ENCODE measurements at regions not wholly inside any gene's neighbourhood (a gene's known extent, or its start where the extent isn't known, plus 50 kb on each side); places are given as distances from the start of the nearest gene placed in this dataset.

DNA sequence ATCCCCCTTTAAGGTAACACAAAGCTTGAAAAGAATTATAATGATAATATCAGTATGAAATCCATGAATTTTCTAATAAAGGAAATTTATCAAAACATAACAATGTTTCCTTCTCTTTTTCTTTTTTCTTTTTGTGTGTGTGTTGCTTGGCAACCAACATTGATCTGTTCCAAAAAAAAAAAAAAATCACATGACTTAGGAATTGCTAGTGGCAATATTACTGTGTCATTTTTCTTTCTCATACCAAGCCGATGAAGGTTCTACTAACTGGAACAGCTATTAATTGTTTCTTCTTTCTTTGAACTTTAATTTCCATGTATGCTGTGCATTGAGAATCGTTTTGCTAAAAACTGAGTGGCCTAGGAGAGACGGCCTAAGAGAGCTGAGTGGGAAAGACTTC lies 317.7 kb upstream of the ONECUT1 start:
- TF ChIP-seq, protein P1, sequence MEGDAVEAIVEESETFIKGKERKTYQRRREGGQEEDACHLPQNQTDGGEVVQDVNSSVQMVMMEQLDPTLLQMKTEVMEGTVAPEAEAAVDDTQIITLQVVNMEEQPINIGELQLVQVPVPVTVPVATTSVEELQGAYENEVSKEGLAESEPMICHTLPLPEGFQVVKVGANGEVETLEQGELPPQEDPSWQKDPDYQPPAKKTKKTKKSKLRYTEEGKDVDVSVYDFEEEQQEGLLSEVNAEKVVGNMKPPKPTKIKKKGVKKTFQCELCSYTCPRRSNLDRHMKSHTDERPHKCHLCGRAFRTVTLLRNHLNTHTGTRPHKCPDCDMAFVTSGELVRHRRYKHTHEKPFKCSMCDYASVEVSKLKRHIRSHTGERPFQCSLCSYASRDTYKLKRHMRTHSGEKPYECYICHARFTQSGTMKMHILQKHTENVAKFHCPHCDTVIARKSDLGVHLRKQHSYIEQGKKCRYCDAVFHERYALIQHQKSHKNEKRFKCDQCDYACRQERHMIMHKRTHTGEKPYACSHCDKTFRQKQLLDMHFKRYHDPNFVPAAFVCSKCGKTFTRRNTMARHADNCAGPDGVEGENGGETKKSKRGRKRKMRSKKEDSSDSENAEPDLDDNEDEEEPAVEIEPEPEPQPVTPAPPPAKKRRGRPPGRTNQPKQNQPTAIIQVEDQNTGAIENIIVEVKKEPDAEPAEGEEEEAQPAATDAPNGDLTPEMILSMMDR (conservative IDR thresholded peaks at IDR 0.05) = no peak
- no peak for TF ChIP-seq ZFX (IDR thresholded peaks at IDR 0.05)

Data from C4-2B (cell line).